ENCODE measurements at regions not wholly inside any gene's neighbourhood (a gene's known extent, or its start where the extent isn't known, plus 50 kb on each side); places are given as distances from the start of the nearest gene placed in this dataset.

DNA sequence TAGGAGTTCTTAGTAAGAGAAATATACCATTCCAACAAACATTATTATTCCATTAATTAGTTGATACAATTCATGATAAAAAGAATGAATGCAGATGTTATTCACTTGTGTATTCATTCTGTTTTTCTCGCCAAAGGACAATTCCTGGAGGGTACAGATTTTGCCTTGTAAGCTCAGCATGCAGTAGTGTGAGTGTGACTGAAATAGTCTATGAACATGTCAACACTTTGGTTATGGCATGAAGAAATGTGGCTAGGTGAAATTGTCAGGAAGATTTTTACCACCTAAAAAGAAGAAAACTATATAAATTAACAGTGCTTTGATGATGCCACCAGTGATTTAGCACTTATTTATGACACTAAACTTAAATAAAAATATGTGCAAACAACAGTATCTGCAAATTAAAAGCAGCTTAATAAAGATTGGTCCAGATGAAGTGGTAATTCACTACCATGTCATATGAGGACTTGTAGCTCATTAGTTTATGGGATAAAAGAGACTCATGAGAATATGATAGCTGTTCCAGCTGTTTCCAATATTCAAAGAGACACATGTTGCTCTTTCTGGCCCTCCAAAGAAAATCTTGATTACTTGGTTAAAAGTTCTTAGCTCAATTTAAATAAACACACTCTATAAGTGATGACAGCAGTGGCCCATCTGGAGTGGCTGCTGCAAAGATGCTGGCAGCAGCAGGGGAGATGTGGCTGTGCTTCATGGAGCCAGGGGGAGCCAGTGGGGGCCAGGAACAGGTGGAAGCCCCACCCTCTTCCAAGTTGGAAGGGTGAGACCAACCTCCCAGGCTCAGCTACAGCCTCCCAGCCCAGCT lies 165.0 kb downstream of the CDH19 start:
- TF ChIP-seq EZH2 (IDR thresholded peaks at IDR 0.05; ENCODE audit: borderline replicate concordance, low read length), result no peak
- TF ChIP-seq, protein P1, sequence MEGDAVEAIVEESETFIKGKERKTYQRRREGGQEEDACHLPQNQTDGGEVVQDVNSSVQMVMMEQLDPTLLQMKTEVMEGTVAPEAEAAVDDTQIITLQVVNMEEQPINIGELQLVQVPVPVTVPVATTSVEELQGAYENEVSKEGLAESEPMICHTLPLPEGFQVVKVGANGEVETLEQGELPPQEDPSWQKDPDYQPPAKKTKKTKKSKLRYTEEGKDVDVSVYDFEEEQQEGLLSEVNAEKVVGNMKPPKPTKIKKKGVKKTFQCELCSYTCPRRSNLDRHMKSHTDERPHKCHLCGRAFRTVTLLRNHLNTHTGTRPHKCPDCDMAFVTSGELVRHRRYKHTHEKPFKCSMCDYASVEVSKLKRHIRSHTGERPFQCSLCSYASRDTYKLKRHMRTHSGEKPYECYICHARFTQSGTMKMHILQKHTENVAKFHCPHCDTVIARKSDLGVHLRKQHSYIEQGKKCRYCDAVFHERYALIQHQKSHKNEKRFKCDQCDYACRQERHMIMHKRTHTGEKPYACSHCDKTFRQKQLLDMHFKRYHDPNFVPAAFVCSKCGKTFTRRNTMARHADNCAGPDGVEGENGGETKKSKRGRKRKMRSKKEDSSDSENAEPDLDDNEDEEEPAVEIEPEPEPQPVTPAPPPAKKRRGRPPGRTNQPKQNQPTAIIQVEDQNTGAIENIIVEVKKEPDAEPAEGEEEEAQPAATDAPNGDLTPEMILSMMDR (IDR thresholded peaks at IDR 0.05; ENCODE audit: low read length), result no peak

Data from OCI-LY1 (cell line).